ENCODE measurements at regions not wholly inside any gene's neighbourhood (a gene's known extent, or its start where the extent isn't known, plus 50 kb on each side); places are given as distances from the start of the nearest gene placed in this dataset.
"Not testable (repeated sequence)": the region's sequence is repeated elsewhere in the genome, so short reads cannot be mapped to it uniquely, and the experiment has no call there.

- TF ChIP-seq CTCF (conservative IDR thresholded peaks at IDR 0.05; ENCODE audit: low read depth, low read length); EZH2 (IDR thresholded peaks at IDR 0.05; ENCODE audit: low read length, unreplicated experiment): not testable (repeated sequence)
Measured at GRCh38 chr5:61236715-61237114, 74.4 kb upstream of the SMIM15 start.
